Nephron progenitor cell (in vitro differentiated cells): ENCODE measurements at regions not wholly inside any gene's neighbourhood (a gene's known extent, or its start where the extent isn't known, plus 50 kb on each side); places are given as distances from the start of the nearest gene placed in this dataset.

Experiments used
- DNase-seq: peaks from one replicate; pipeline ENCODE4 v3.0.0; 2021
- H3K27ac Mint-ChIP-seq: 2 replicates; pipeline ENCODE4 v1.8.0; 2021; ENCODE audit warnings: mild to moderate bottlenecking, moderate library complexity, mixed read lengths
- H3K27me3 Mint-ChIP-seq: 2 replicates; pipeline ENCODE4 v1.8.0; 2021; ENCODE audit warnings: mild to moderate bottlenecking, low read depth, mixed read lengths; ENCODE audit not compliant: poor library complexity
- H3K36me3 Mint-ChIP-seq: 2 replicates; pipeline ENCODE4 v1.8.0; 2021; ENCODE audit warnings: low read depth, mixed read lengths
- H3K4me1 Mint-ChIP-seq: 2 replicates; pipeline ENCODE4 v1.8.0; 2021; ENCODE audit warnings: mixed read lengths
- H3K4me3 Mint-ChIP-seq: 2 replicates; pipeline ENCODE4 v1.8.0; 2021; ENCODE audit warnings: mild to moderate bottlenecking, moderate library complexity, mixed read lengths
- H3K9me3 Mint-ChIP-seq: 2 replicates; pipeline ENCODE4 v1.8.0; 2021; ENCODE audit warnings: mild to moderate bottlenecking, moderate library complexity, mixed read lengths
- TF ChIP-seq, protein P1 (sequence below): fragments of 200-600 bp; sonication (generic); IDR thresholded peaks from 2 replicates; pipeline ENCODE4 v1.5.0; 2021; ENCODE audit warnings: antibody characterized with exemption

- TF ChIP-seq, protein P1, sequence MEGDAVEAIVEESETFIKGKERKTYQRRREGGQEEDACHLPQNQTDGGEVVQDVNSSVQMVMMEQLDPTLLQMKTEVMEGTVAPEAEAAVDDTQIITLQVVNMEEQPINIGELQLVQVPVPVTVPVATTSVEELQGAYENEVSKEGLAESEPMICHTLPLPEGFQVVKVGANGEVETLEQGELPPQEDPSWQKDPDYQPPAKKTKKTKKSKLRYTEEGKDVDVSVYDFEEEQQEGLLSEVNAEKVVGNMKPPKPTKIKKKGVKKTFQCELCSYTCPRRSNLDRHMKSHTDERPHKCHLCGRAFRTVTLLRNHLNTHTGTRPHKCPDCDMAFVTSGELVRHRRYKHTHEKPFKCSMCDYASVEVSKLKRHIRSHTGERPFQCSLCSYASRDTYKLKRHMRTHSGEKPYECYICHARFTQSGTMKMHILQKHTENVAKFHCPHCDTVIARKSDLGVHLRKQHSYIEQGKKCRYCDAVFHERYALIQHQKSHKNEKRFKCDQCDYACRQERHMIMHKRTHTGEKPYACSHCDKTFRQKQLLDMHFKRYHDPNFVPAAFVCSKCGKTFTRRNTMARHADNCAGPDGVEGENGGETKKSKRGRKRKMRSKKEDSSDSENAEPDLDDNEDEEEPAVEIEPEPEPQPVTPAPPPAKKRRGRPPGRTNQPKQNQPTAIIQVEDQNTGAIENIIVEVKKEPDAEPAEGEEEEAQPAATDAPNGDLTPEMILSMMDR = no peak
- peak overlapping the region; percentile 55 for H3K27ac Mint-ChIP-seq
- peak overlapping the region; percentile 45 for H3K4me3 Mint-ChIP-seq
- H3K9me3 Mint-ChIP-seq = no peaks in the 10 kb centered on the region
- H3K4me1 Mint-ChIP-seq = peaks cover 61% of the 10 kb centered on the region
- no peak for DNase-seq
- H3K27me3 Mint-ChIP-seq = peaks cover 23% of the 10 kb centered on the region
- H3K36me3 Mint-ChIP-seq = no peaks in the 10 kb centered on the region
Observed at GRCh38 chr10:43965033-43965917, 316.6 kb upstream of the ZNF32 start.

- Mint-ChIP-seq H3K27ac (peak overlapping the region; percentile 27), H3K4me3 (peak overlapping the region; percentile 45), H3K4me1 (peaks cover 61% of the 10 kb centered on the region), H3K36me3 (no peaks in the 10 kb centered on the region), H3K9me3 (no peaks in the 10 kb centered on the region), H3K27me3 (peaks cover 20% of the 10 kb centered on the region)
- TF ChIP-seq, protein P1 = no peak
- DNase-seq = no peak
Observed at GRCh38 chr10:43964486-43964885, 315.8 kb upstream of the ZNF32 start.

DNA sequence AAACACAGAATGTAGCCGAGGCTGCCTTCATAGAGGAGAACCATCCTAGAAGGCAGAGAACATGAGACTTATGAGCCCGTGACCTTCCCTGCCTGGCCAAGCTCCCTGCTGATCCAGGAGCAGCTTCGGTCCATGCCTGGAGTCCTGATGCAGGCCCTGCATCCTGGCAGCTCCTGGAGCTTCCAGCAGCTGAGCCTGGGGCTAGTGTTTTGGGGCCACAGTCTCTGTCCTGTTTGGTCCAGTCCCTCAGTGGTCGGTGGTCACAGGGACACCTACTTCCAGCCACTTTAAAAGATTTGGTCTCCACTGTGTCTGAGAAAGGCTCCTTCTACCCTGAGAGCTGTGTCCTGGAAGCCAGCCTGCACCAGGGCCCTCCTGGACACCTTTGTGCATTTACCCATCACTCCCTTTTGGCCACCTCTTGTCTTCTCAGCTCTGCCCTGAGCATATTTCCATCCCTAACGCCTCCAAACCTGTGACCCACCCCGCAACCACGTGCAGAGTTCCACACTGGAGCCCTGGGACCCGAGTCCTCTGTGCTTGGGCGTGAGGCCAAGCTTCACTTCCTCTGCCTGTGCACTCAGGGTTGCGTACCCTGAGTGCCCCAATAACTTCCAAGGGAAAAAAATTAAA lies 315.2 kb upstream of the ZNF32 start:
- Mint-ChIP-seq H3K27ac (no peak overlapping the region), H3K4me3 (no peak overlapping the region), H3K36me3 (no peaks in the 10 kb centered on the region), H3K9me3 (no peaks in the 10 kb centered on the region), H3K4me1 (peaks cover 58% of the 10 kb centered on the region), H3K27me3 (peaks cover 22% of the 10 kb centered on the region)
- TF ChIP-seq, protein P1 = no peak
- no peak for DNase-seq

DNA sequence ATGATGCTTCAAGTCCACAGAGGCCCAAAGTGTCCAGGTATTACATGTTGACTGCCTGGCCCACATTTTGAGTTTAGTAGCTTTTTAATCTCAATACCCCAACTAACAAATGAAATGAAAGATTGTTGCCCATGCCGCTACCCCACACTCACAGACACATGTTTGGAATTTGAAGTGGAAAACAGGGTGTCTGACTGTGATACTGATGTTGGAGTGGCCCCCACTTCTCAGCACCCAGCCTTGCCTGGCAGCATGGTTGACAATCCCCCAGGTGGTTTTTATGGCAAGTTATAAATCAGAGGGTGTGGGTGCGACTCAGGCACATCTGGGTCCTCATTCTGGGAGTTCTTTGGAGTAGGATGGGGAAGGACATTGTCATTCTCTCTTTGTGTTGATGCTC lies 314.7 kb upstream of the ZNF32 start:
- Mint-ChIP-seq H3K4me3 (no peak overlapping the region), H3K9me3 (no peaks in the 10 kb centered on the region), H3K36me3 (no peaks in the 10 kb centered on the region), H3K4me1 (peaks cover 62% of the 10 kb centered on the region), H3K27ac (no peak overlapping the region), H3K27me3 (peaks cover 25% of the 10 kb centered on the region)
- TF ChIP-seq, protein P1 = no peak
- no peak for DNase-seq

- TF ChIP-seq, protein P1 = no peak
- Mint-ChIP-seq H3K27ac (peak overlapping the region; percentile 39), H3K4me3 (peak overlapping the region; percentile 37), H3K9me3 (no peaks in the 10 kb centered on the region), H3K4me1 (peaks cover 62% of the 10 kb centered on the region), H3K36me3 (no peaks in the 10 kb centered on the region), H3K27me3 (peaks cover 17% of the 10 kb centered on the region)
- peak; percentile 31 for DNase-seq
Observed at GRCh38 chr10:43962346-43963191, 313.9 kb upstream of the ZNF32 start.
